Loucy (cell line): ENCODE measurements at regions not wholly inside any gene's neighbourhood (a gene's known extent, or its start where the extent isn't known, plus 50 kb on each side); places are given as distances from the start of the nearest gene placed in this dataset.

Experiments used
- H2AFZ ChIP-seq: fragments of 200-600 bp; sonication (generic); 2 replicates; pipeline ENCODE4 v1.6.0; 2016; ENCODE audit warnings: antibody characterized with exemption, mild to moderate bottlenecking, low read length, moderate library complexity
- H3F3A ChIP-seq: fragments of 200-600 bp; 2 replicates; pipeline ENCODE4 v1.6.0; 2016; ENCODE audit warnings: antibody characterized with exemption, low read depth, mild to moderate bottlenecking
- H3K27me3 ChIP-seq: fragments of 200-600 bp; sonication (generic); 2 replicates; pipeline ENCODE4 v1.6.1; 2014; ENCODE audit warnings: low read length, mild to moderate bottlenecking; ENCODE audit not compliant: insufficient read depth, poor library complexity, severe bottlenecking
- H3K36me3 ChIP-seq: fragments of 200-600 bp; sonication (generic); 2 replicates; pipeline ENCODE4 v1.6.1; 2016; ENCODE audit warnings: low read length; ENCODE audit not compliant: insufficient read depth
- H3K4me1 ChIP-seq: fragments of 200-600 bp; sonication (generic); 2 replicates; pipeline ENCODE4 v1.5.1; 2014; ENCODE audit warnings: low read length, mild to moderate bottlenecking; ENCODE audit not compliant: insufficient read depth, poor library complexity, severe bottlenecking
- H3K4me2 ChIP-seq: fragments of 200-600 bp; sonication (generic); 2 replicates; pipeline ENCODE4 v1.6.0; 2014; ENCODE audit warnings: antibody characterized with exemption, low read length, low read depth, mild to moderate bottlenecking; ENCODE audit not compliant: poor library complexity, severe bottlenecking
- H3K4me3 ChIP-seq: fragments of 200-600 bp; sonication (generic); 2 replicates; pipeline ENCODE4 v1.5.1; 2014; ENCODE audit warnings: low read length, mild to moderate bottlenecking, mixed read lengths; ENCODE audit not compliant: poor library complexity, severe bottlenecking
- H3K79me2 ChIP-seq: fragments of 200-600 bp; sonication (generic); 2 replicates; pipeline ENCODE4 v1.6.1; 2014; ENCODE audit warnings: low read length; ENCODE audit not compliant: insufficient read depth
- H3K9ac ChIP-seq: fragments of 200-600 bp; sonication (generic); 2 replicates; pipeline ENCODE4 v1.6.0; 2014; ENCODE audit warnings: mild to moderate bottlenecking, low read depth, low read length, moderate library complexity; ENCODE audit not compliant: poor library complexity, severe bottlenecking
- H3K9me2 ChIP-seq: fragments of 200-600 bp; sonication (generic); replicated peaks from 2 replicates; pipeline ENCODE4 v1.6.1; 2016; ENCODE audit warnings: low read depth, low read length, mixed read lengths
- H3K9me3 ChIP-seq: fragments of 200-600 bp; sonication (generic); 2 replicates; pipeline ENCODE4 v1.6.1; 2014; ENCODE audit warnings: mild to moderate bottlenecking, antibody characterized with exemption, low read length, low read depth; ENCODE audit not compliant: insufficient read depth
- H4K20me1 ChIP-seq: fragments of 200-600 bp; sonication (generic); 2 replicates; pipeline ENCODE4 v1.6.0; 2014; ENCODE audit warnings: antibody characterized with exemption, low read length, mild to moderate bottlenecking; ENCODE audit not compliant: insufficient read depth, poor library complexity, severe bottlenecking
- EZH2phosphoT487 ChIP-seq: fragments of 200-600 bp; IDR thresholded peaks from 2 replicates; pipeline ENCODE4 v1.6.1; 2018; ENCODE audit warnings: antibody characterized with exemption, mild to moderate bottlenecking, moderate library complexity, borderline replicate concordance
- TF ChIP-seq, protein P1 (sequence below): fragments of 200-600 bp; sonication (generic); conservative IDR thresholded peaks from 2 replicates; pipeline ENCODE4 v1.5.1; 2014; ENCODE audit warnings: mild to moderate bottlenecking, antibody characterized with exemption, low read length

DNA sequence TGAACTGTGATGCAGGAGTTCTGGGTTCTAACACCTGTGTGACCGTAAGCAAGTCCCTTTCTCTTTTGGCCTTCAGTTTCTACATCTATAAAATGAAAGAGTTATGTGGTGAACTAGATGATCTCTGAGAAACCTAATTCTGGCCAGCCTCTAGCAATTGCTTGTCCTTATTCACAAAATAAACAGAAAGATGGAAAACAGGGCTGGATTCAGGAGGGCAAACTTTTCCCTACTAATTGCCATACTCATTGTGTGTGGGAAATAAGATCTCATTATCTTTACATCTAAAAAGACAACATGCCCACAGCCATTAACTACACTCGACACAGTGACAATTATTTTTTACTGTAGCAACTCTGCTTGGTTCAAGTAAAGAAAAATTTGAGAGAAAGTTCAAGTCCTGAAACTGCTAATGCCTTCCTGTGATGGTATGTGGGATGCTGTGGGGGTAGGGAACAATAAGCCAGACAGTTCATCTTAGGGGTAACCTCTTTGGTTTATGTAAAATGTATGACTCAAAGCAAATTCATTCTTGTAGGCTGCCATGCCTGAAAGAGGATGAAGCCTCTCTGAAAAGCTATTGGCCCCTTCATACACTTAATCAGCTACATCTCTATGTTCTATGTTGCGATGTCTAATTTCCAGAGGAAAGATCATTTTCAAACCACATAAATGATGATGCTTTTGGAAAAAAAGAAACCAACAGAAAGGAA, 177.6 kb upstream of the BCL6 start:
- Histone ChIP-seq H3K4me2 (peak overlapping the region; percentile 30), H3K27me3 (no peaks in the 10 kb centered on the region), H4K20me1 (no peaks in the 10 kb centered on the region), H2AFZ (peak overlapping the region; percentile 32; the same call in 1 of the 2 replicates), H3K4me1 (peaks cover 74% of the 10 kb centered on the region), H3F3A (no peaks in the 10 kb centered on the region), H3K9me3 (peaks cover 11% of the 10 kb centered on the region; the same call in 1 of the 2 replicates), H3K9ac (peak overlapping the region; percentile 14), H3K4me3 (peak overlapping the region; percentile 8), H3K9me2 (no peaks in the 10 kb centered on the region), H3K36me3 (no peaks in the 10 kb centered on the region), H3K79me2 (no peaks in the 10 kb centered on the region)
- TF ChIP-seq, protein P1, sequence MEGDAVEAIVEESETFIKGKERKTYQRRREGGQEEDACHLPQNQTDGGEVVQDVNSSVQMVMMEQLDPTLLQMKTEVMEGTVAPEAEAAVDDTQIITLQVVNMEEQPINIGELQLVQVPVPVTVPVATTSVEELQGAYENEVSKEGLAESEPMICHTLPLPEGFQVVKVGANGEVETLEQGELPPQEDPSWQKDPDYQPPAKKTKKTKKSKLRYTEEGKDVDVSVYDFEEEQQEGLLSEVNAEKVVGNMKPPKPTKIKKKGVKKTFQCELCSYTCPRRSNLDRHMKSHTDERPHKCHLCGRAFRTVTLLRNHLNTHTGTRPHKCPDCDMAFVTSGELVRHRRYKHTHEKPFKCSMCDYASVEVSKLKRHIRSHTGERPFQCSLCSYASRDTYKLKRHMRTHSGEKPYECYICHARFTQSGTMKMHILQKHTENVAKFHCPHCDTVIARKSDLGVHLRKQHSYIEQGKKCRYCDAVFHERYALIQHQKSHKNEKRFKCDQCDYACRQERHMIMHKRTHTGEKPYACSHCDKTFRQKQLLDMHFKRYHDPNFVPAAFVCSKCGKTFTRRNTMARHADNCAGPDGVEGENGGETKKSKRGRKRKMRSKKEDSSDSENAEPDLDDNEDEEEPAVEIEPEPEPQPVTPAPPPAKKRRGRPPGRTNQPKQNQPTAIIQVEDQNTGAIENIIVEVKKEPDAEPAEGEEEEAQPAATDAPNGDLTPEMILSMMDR = no peak

DNA sequence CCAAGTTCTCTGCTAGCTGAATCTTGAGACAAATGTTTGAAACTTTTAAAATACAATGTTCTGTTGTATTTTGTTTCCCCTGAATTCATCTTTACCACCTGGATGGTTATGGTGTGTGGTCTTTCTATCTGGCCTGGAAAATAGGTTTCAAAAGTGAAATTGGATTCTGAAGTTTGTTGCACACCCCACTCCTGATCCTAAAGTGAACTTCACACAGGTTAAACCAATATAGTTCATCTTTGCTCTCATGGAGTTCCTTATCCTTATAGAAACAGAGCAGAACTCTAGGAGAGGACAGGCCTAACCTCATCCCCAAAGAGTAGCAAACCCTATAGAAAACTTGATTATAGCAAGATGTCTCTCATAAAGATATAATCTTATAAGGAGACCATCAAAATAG, 179.4 kb upstream of the BCL6 start:
- Histone ChIP-seq H3F3A (no peaks in the 10 kb centered on the region), H4K20me1 (no peaks in the 10 kb centered on the region), H3K36me3 (no peaks in the 10 kb centered on the region), H3K4me2 (no peak overlapping the region), H3K4me1 (peaks cover 63% of the 10 kb centered on the region), H3K9ac (no peak overlapping the region), H3K9me2 (no peaks in the 10 kb centered on the region), H3K9me3 (peaks cover 11% of the 10 kb centered on the region; the same call in 1 of the 2 replicates), H2AFZ (no peak overlapping the region), H3K4me3 (no peak overlapping the region), H3K27me3 (no peaks in the 10 kb centered on the region), H3K79me2 (no peaks in the 10 kb centered on the region)
- TF ChIP-seq, protein P1 = no peak
- TF ChIP-seq EZH2phosphoT487 = no peak

DNA sequence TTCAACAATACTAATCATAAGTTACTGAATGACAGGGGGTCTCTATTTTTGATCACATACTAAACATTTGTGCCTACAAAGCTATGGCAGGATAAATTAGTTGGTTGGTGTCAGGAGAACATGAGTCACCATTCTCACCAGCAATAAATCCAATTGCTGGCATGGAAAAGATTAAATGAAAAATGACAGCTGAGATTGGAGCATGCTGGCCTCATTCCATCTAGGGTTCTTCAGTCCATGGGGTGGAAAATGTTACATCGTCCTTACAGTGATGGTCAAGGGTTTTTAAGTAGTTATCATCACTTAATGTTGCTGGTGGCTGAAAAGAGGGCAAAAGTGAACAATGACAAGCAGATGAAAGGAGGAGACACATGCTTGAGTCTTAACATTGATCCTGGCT, 180.1 kb upstream of the BCL6 start:
- no peak overlapping the region for H3K4me3 ChIP-seq
- H3K9ac ChIP-seq = no peak overlapping the region
- no peaks in the 10 kb centered on the region for H3K36me3 ChIP-seq
- no peaks in the 10 kb centered on the region for H3F3A ChIP-seq
- peaks cover 57% of the 10 kb centered on the region for H3K4me1 ChIP-seq
- H4K20me1 ChIP-seq = no peaks in the 10 kb centered on the region
- no peaks in the 10 kb centered on the region for H3K27me3 ChIP-seq
- no peak for TF ChIP-seq EZH2phosphoT487
- TF ChIP-seq, protein P1 = no peak
- no peaks in the 10 kb centered on the region for H3K79me2 ChIP-seq
- H3K9me2 ChIP-seq = no peaks in the 10 kb centered on the region
- H3K4me2 ChIP-seq = no peak overlapping the region
- peaks cover 11% of the 10 kb centered on the region; the same call in 1 of the 2 replicates for H3K9me3 ChIP-seq
- no peak overlapping the region for H2AFZ ChIP-seq
